Activated naive CD4-positive, alpha-beta T cell treated with anti-CD3 and anti-CD28 coated beads, Interleukin-2, amount 50 U/mL, for 72 hours (primary cell): ENCODE measurements at regions not wholly inside any gene's neighbourhood (a gene's known extent, or its start where the extent isn't known, plus 50 kb on each side); places are given as distances from the start of the nearest gene placed in this dataset.
A peak's percentile ranks its signal among the peaks of the same experiment; 100 is the strongest.
"Not testable (repeated sequence)": the region's sequence is repeated elsewhere in the genome, so short reads cannot be mapped to it uniquely, and the experiment has no call there.

Source experiments
- ATAC-seq, 2 donors: fragments of 150-1000 bp; cut with Tn5 transposase; 2 replicates each; pipeline ENCODE4 v1.10.0; 2021; ENCODE audit warnings: mild to moderate bottlenecking in 2 of 2, moderate library complexity in 2 of 2
- DNase-seq, 2 donors: peaks; one replicate each; pipeline ENCODE4 v3.0.0; 2021 to 2022; ENCODE audit warnings: low spot score in 2 of 2
- H3K27ac Mint-ChIP-seq, 2 donors: one replicate each; pipeline ENCODE4 v1.8.0; 2022; ENCODE audit warnings: mild to moderate bottlenecking in 2 of 2, mixed read lengths in 2 of 2
- H3K36me3 Mint-ChIP-seq, 2 donors: one replicate each; pipeline ENCODE4 v1.8.0; 2022; ENCODE audit warnings: mixed read lengths in 2 of 2
- H3K9me3 Mint-ChIP-seq, 2 donors: one replicate each; pipeline ENCODE4 v1.8.0; 2022; ENCODE audit warnings: mixed read lengths in 2 of 2

- not testable (repeated sequence) for ATAC-seq, H3K9me3 Mint-ChIP-seq, DNase-seq, H3K36me3 Mint-ChIP-seq, H3K27ac Mint-ChIP-seq
These were observed 527.1 kb downstream of the TP53TG3F start for GRCh38 chr16:33986521-33986920.

GRCh38 chr16:33987348-33987963, 528.0 kb downstream of the TP53TG3F start:
- H3K9me3 Mint-ChIP-seq, DNase-seq, H3K27ac Mint-ChIP-seq, ATAC-seq, H3K36me3 Mint-ChIP-seq: not testable (repeated sequence)

GRCh38 chr16:33988012-33988411, 528.6 kb downstream of the TP53TG3F start:
- not testable (repeated sequence) for ATAC-seq, H3K36me3 Mint-ChIP-seq, DNase-seq, H3K27ac Mint-ChIP-seq, H3K9me3 Mint-ChIP-seq

- H3K9me3 Mint-ChIP-seq, ATAC-seq, DNase-seq: not testable (repeated sequence)
These were observed 531.1 kb downstream of the TP53TG3F start for GRCh38 chr16:33990488-33990887.

GRCh38 chr16:33992513-33993177, 533.2 kb downstream of the TP53TG3F start:
- not testable (repeated sequence) for H3K9me3 Mint-ChIP-seq, DNase-seq, H3K27ac Mint-ChIP-seq, H3K36me3 Mint-ChIP-seq, ATAC-seq

More at GRCh38 chr16:33990488-33990887, 531.1 kb downstream of the TP53TG3F start:
- not testable (repeated sequence) for H3K36me3 Mint-ChIP-seq, H3K27ac Mint-ChIP-seq

- not testable (repeated sequence) for H3K36me3 Mint-ChIP-seq, H3K27ac Mint-ChIP-seq, ATAC-seq, H3K9me3 Mint-ChIP-seq, DNase-seq
These were observed 534.8 kb downstream of the TP53TG3F start for GRCh38 chr16:33994207-33994606.

GRCh38 chr16:33995821-33996372, 536.5 kb downstream of the TP53TG3F start:
- not testable (repeated sequence) for DNase-seq, ATAC-seq, H3K36me3 Mint-ChIP-seq, H3K9me3 Mint-ChIP-seq, H3K27ac Mint-ChIP-seq

- H3K36me3 Mint-ChIP-seq, H3K9me3 Mint-ChIP-seq, ATAC-seq, DNase-seq, H3K27ac Mint-ChIP-seq: not testable (repeated sequence)
These were observed 541.8 kb downstream of the TP53TG3F start for GRCh38 chr16:34001184-34001583.

- H3K36me3 Mint-ChIP-seq, ATAC-seq, DNase-seq, H3K27ac Mint-ChIP-seq, H3K9me3 Mint-ChIP-seq: not testable (repeated sequence)
These were observed 542.5 kb downstream of the TP53TG3F start for GRCh38 chr16:34001961-34002360.

GRCh38 chr16:34014841-34015820, 555.7 kb downstream of the TP53TG3F start:
- DNase-seq, H3K27ac Mint-ChIP-seq: not testable (repeated sequence)
- H3K36me3 Mint-ChIP-seq: peaks cover 7 to 14% of the 10 kb centered on the region in 2 donors

GRCh38 chr16:34018277-34018676, 558.9 kb downstream of the TP53TG3F start:
- DNase-seq, H3K27ac Mint-ChIP-seq, ATAC-seq: not testable (repeated sequence)
- H3K36me3 Mint-ChIP-seq: peaks cover 7 to 40% of the 10 kb centered on the region in 2 donors
- H3K9me3 Mint-ChIP-seq: peaks cover 20 to 30% of the 10 kb centered on the region in 2 donors

More at GRCh38 chr16:34014841-34015820, 555.7 kb downstream of the TP53TG3F start:
- ATAC-seq: not testable (repeated sequence)
- peaks cover 10 to 11% of the 10 kb centered on the region in 2 donors for H3K9me3 Mint-ChIP-seq

GRCh38 chr16:34050787-34051320, 591.4 kb downstream of the TP53TG3F start:
- no peak for ATAC-seq
- Mint-ChIP-seq H3K9me3 (peaks cover 23 to 31% of the 10 kb centered on the region in 2 donors), H3K27ac (no peak overlapping the region), H3K36me3 (peaks cover 18% of the 10 kb centered on the region in 2 donors)
- DNase-seq: no peak

GRCh38 chr16:34054137-34054536, 594.7 kb downstream of the TP53TG3F start:
- Mint-ChIP-seq H3K27ac (no peak overlapping the region), H3K9me3 (peaks cover 20 to 22% of the 10 kb centered on the region in 2 donors), H3K36me3 (peaks cover 18 to 23% of the 10 kb centered on the region in 2 donors)
- DNase-seq: no peak
- ATAC-seq: no peak

- Mint-ChIP-seq H3K36me3 (peaks cover 18 to 23% of the 10 kb centered on the region in 2 donors), H3K9me3 (peaks cover 20 to 22% of the 10 kb centered on the region in 2 donors), H3K27ac (peak overlapping the region in 1 of 2 donors; percentile 1)
- no peak for DNase-seq
- ATAC-seq: no peak
These were observed 595.6 kb downstream of the TP53TG3F start for GRCh38 chr16:34054969-34055368.

GRCh38 chr16:34062620-34063253, 603.3 kb downstream of the TP53TG3F start:
- peaks cover 40 to 46% of the 10 kb centered on the region in 2 donors for H3K36me3 Mint-ChIP-seq

More at GRCh38 chr16:34062620-34063253, 603.3 kb downstream of the TP53TG3F start:
- not testable (repeated sequence) for DNase-seq, H3K27ac Mint-ChIP-seq
- H3K9me3 Mint-ChIP-seq: peaks cover 46% of the 10 kb centered on the region in 2 donors
- peak in 1 of 2 donors; percentile 28 for ATAC-seq
